Progenitor cell of endocrine pancreas (in vitro differentiated cells): ENCODE measurements at regions not wholly inside any gene's neighbourhood (a gene's known extent, or its start where the extent isn't known, plus 50 kb on each side); places are given as distances from the start of the nearest gene placed in this dataset.

Source experiments
- DNase-seq: peaks from one replicate; pipeline ENCODE4 v3.0.0; 2021; ENCODE audit warnings: low spot score; ENCODE audit not compliant: unreplicated experiment
- H3K27ac Mint-ChIP-seq: 2 replicates; pipeline ENCODE4 v1.8.0; 2021; ENCODE audit warnings: mild to moderate bottlenecking, moderate library complexity, mixed read lengths
- H3K27me3 Mint-ChIP-seq: 2 replicates; pipeline ENCODE4 v1.8.0; 2021; ENCODE audit warnings: mixed read lengths
- H3K36me3 Mint-ChIP-seq: 2 replicates; pipeline ENCODE4 v1.8.0; 2022; ENCODE audit warnings: mixed read lengths; ENCODE audit not compliant: insufficient read depth
- H3K4me1 Mint-ChIP-seq: 2 replicates; pipeline ENCODE4 v1.8.0; 2021; ENCODE audit warnings: low read depth, mixed read lengths
- H3K4me3 Mint-ChIP-seq: 2 replicates; pipeline ENCODE4 v1.8.0; 2021; ENCODE audit warnings: low read depth, mild to moderate bottlenecking, moderate library complexity, mixed read lengths
- H3K9me3 Mint-ChIP-seq: 2 replicates; pipeline ENCODE4 v1.8.0; 2021; ENCODE audit warnings: low read depth, mixed read lengths
- TF ChIP-seq, protein P1 (sequence below): fragments of 200-600 bp; sonication (generic); IDR thresholded peaks from one replicate; pipeline ENCODE4 v1.5.0; 2021; ENCODE audit warnings: antibody characterized with exemption, mild to moderate bottlenecking; ENCODE audit not compliant: unreplicated experiment

DNA sequence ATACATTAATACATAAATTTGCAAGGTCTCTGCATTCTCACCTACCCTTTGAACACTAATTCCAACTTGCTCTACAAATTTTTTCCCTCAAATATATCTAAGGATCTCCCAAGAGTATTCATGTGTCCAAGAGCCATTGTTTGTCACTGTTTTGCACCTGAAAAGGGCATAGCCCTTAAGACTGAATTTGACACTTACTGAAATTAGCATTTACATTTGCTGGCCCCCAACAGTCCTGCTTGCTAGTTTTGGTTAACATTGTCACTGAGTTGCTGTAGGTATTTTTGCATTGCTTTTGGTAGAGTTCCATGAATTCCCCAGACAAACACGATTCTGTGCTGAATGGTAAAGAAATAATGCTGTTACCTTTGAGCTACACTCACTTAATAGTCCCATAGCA, 57.3 kb downstream of the KCNA4 start:
- Mint-ChIP-seq H3K27ac (no peak overlapping the region), H3K27me3 (no peaks in the 10 kb centered on the region)
- DNase-seq = no peak

GRCh38 chr11:29957431-29957830, 59.4 kb downstream of the KCNA4 start:
- peaks cover 3% of the 10 kb centered on the region for H3K4me1 Mint-ChIP-seq

More for the DNA sequence above, 57.3 kb downstream of the KCNA4 start:
- no peak overlapping the region for H3K4me3 Mint-ChIP-seq
- peaks cover 2% of the 10 kb centered on the region for H3K4me1 Mint-ChIP-seq
- no peaks in the 10 kb centered on the region for H3K36me3 Mint-ChIP-seq
- H3K9me3 Mint-ChIP-seq = peaks cover 5% of the 10 kb centered on the region
- TF ChIP-seq, protein P1, sequence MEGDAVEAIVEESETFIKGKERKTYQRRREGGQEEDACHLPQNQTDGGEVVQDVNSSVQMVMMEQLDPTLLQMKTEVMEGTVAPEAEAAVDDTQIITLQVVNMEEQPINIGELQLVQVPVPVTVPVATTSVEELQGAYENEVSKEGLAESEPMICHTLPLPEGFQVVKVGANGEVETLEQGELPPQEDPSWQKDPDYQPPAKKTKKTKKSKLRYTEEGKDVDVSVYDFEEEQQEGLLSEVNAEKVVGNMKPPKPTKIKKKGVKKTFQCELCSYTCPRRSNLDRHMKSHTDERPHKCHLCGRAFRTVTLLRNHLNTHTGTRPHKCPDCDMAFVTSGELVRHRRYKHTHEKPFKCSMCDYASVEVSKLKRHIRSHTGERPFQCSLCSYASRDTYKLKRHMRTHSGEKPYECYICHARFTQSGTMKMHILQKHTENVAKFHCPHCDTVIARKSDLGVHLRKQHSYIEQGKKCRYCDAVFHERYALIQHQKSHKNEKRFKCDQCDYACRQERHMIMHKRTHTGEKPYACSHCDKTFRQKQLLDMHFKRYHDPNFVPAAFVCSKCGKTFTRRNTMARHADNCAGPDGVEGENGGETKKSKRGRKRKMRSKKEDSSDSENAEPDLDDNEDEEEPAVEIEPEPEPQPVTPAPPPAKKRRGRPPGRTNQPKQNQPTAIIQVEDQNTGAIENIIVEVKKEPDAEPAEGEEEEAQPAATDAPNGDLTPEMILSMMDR = no peak

GRCh38 chr11:29956076-29956556, 60.7 kb downstream of the KCNA4 start:
- TF ChIP-seq, protein P1 = no peak
- DNase-seq = no peak
- no peaks in the 10 kb centered on the region for H3K36me3 Mint-ChIP-seq
- H3K4me1 Mint-ChIP-seq = peaks cover 2% of the 10 kb centered on the region
- H3K27ac Mint-ChIP-seq = no peak overlapping the region
- peaks cover 15% of the 10 kb centered on the region for H3K9me3 Mint-ChIP-seq
- H3K27me3 Mint-ChIP-seq = no peaks in the 10 kb centered on the region
- no peak overlapping the region for H3K4me3 Mint-ChIP-seq

More at GRCh38 chr11:29957431-29957830, 59.4 kb downstream of the KCNA4 start:
- no peak overlapping the region for H3K4me3 Mint-ChIP-seq
- DNase-seq = no peak
- peaks cover 14% of the 10 kb centered on the region for H3K9me3 Mint-ChIP-seq
- H3K36me3 Mint-ChIP-seq = no peaks in the 10 kb centered on the region
- H3K27me3 Mint-ChIP-seq = no peaks in the 10 kb centered on the region
- TF ChIP-seq, protein P1 = no peak
- no peak overlapping the region for H3K27ac Mint-ChIP-seq

GRCh38 chr11:29943347-29943746, 73.5 kb downstream of the KCNA4 start:
- peaks cover 1% of the 10 kb centered on the region for H3K4me1 Mint-ChIP-seq
- H3K9me3 Mint-ChIP-seq = peaks cover 14% of the 10 kb centered on the region
- no peaks in the 10 kb centered on the region for H3K27me3 Mint-ChIP-seq
- DNase-seq = no peak
- no peak overlapping the region for H3K27ac Mint-ChIP-seq
- H3K36me3 Mint-ChIP-seq = no peaks in the 10 kb centered on the region
- TF ChIP-seq, protein P1 = no peak
- no peak overlapping the region for H3K4me3 Mint-ChIP-seq

- no peaks in the 10 kb centered on the region for H3K27me3 Mint-ChIP-seq
- H3K4me1 Mint-ChIP-seq = peaks cover 1% of the 10 kb centered on the region
- H3K27ac Mint-ChIP-seq = no peak overlapping the region
- DNase-seq = no peak
- peaks cover 10% of the 10 kb centered on the region for H3K9me3 Mint-ChIP-seq
- TF ChIP-seq, protein P1 = no peak
- H3K36me3 Mint-ChIP-seq = no peaks in the 10 kb centered on the region
- H3K4me3 Mint-ChIP-seq = no peak overlapping the region
Measured at GRCh38 chr11:29937526-29937925, 79.3 kb downstream of the KCNA4 start.
